ENCODE measurements at regions not wholly inside any gene's neighbourhood (a gene's known extent, or its start where the extent isn't known, plus 50 kb on each side); places are given as distances from the start of the nearest gene placed in this dataset.

DNA sequence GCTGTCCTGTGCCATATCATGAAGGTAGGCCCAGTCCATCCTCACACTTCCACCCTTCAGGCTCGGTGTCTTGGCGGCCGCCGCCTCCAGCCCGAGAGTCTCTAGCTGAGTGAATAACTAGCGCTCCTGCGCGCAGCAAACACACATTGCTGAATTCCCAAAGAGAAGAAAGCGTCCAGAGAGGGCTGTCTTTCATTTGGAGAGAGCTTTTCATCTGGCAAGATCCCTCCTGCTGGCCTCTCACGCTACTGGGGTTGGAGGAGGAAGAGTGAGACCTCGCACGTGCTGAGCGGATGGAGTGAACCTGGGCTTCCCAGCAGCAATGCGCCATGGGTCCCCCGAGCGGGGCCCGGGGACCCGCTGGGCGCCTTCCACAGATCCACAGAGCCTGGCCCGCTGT, 73.2 kb downstream of the NCR2 start:
- Histone ChIP-seq H3F3A (ENCODE audit: control insufficient read depth, insufficient read depth) (no peaks in the 10 kb centered on the region), H3K4me1 (ENCODE audit: control insufficient read depth, low read length) (no peaks in the 10 kb centered on the region), H4K20me1 (ENCODE audit: control insufficient read depth, insufficient read depth, low read depth, low read length) (no peaks in the 10 kb centered on the region), H3K9me2 (replicated peaks; ENCODE audit: control insufficient read depth, low read length) (no peaks in the 10 kb centered on the region), H3K27ac (ENCODE audit: low read depth, low read length) (no peak overlapping the region), H3K9me3 (ENCODE audit: control insufficient read depth, insufficient read depth, low read length) (no peaks in the 10 kb centered on the region), H3K36me3 (ENCODE audit: control insufficient read depth, low read length) (no peaks in the 10 kb centered on the region), H3K4me2 (ENCODE audit: low read length) (no peak overlapping the region), H3K79me2 (ENCODE audit: control insufficient read depth, low read length) (no peaks in the 10 kb centered on the region), H3K4me3 (ENCODE audit: low read length) (no peak overlapping the region), H3K27me3 (ENCODE audit: control insufficient read depth, low read length) (peaks cover 9% of the 10 kb centered on the region)
- TF ChIP-seq, protein P1, sequence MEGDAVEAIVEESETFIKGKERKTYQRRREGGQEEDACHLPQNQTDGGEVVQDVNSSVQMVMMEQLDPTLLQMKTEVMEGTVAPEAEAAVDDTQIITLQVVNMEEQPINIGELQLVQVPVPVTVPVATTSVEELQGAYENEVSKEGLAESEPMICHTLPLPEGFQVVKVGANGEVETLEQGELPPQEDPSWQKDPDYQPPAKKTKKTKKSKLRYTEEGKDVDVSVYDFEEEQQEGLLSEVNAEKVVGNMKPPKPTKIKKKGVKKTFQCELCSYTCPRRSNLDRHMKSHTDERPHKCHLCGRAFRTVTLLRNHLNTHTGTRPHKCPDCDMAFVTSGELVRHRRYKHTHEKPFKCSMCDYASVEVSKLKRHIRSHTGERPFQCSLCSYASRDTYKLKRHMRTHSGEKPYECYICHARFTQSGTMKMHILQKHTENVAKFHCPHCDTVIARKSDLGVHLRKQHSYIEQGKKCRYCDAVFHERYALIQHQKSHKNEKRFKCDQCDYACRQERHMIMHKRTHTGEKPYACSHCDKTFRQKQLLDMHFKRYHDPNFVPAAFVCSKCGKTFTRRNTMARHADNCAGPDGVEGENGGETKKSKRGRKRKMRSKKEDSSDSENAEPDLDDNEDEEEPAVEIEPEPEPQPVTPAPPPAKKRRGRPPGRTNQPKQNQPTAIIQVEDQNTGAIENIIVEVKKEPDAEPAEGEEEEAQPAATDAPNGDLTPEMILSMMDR (IDR thresholded peaks at IDR 0.05; ENCODE audit: low read depth, low read length, poor library complexity, severe bottlenecking) = no peak
- no peak for TF ChIP-seq EZH2phosphoT487 (IDR thresholded peaks at IDR 0.05; ENCODE audit: borderline replicate concordance, low read length)

DNA sequence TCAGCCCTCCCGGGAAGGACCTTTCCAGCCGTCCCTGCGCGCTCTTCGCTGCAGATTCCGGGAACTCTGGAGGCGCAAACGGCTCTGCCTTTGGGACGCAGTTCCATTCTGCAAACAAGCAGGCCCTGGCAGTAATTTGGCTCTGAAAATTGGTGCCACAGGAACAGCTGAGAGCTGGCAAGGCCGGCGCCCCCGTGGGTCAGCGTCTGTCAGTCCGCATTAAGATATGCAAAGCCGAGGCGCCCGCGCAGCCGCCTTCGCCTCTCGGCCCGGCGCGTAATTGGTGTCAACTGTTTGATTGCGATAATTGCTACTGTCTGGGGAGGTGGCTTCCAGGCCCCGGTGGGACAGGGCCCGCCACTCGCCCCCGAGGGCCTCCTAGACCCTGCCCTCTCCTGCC, 73.6 kb downstream of the NCR2 start:
- no peaks in the 10 kb centered on the region for H3K9me3 ChIP-seq (ENCODE audit: control insufficient read depth, insufficient read depth, low read length)
- H3K4me3 ChIP-seq (ENCODE audit: low read length) = no peak overlapping the region
- TF ChIP-seq, protein P1 (IDR thresholded peaks at IDR 0.05; ENCODE audit: low read depth, low read length, poor library complexity, severe bottlenecking) = no peak
- no peak for TF ChIP-seq EZH2phosphoT487 (IDR thresholded peaks at IDR 0.05; ENCODE audit: borderline replicate concordance, low read length)
- no peaks in the 10 kb centered on the region for H3K79me2 ChIP-seq (ENCODE audit: control insufficient read depth, low read length)
- no peak overlapping the region for H3K27ac ChIP-seq (ENCODE audit: low read depth, low read length)
- H3K4me2 ChIP-seq (ENCODE audit: low read length) = no peak overlapping the region
- peaks cover 12% of the 10 kb centered on the region for H3K27me3 ChIP-seq (ENCODE audit: control insufficient read depth, low read length)
- H3F3A ChIP-seq (ENCODE audit: control insufficient read depth, insufficient read depth) = no peaks in the 10 kb centered on the region
- no peaks in the 10 kb centered on the region for H3K9me2 ChIP-seq (replicated peaks; ENCODE audit: control insufficient read depth, low read length)
- H4K20me1 ChIP-seq (ENCODE audit: control insufficient read depth, insufficient read depth, low read depth, low read length) = no peaks in the 10 kb centered on the region
- no peaks in the 10 kb centered on the region for H3K4me1 ChIP-seq (ENCODE audit: control insufficient read depth, low read length)
- no peaks in the 10 kb centered on the region for H3K36me3 ChIP-seq (ENCODE audit: control insufficient read depth, low read length)

DNA sequence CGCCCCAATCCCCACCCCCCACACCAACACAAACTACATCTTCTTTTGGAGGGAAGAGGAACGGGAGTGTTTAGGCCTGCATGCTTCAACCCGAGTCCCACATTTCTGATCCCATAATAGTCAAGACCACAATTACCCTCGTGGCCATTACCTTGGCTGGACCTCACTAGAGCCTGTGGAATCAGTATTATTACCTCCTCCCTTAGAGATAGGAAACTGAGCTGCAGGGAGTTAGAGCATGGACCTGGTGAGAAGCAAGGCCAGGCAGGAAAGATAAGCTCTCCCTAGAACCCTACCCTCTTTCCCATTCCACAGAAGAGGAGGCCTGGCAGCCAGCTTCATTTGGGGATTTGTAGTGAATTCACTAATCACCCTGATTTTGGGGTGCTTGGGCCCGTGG, 74.1 kb downstream of the NCR2 start:
- no peak overlapping the region for H3K4me3 ChIP-seq (ENCODE audit: low read length)

More for the DNA sequence above, 74.1 kb downstream of the NCR2 start:
- Histone ChIP-seq H4K20me1 (ENCODE audit: control insufficient read depth, insufficient read depth, low read depth, low read length) (no peaks in the 10 kb centered on the region), H3K9me3 (ENCODE audit: control insufficient read depth, insufficient read depth, low read length) (no peaks in the 10 kb centered on the region), H3F3A (ENCODE audit: control insufficient read depth, insufficient read depth) (no peaks in the 10 kb centered on the region), H3K79me2 (ENCODE audit: control insufficient read depth, low read length) (no peaks in the 10 kb centered on the region), H3K27me3 (ENCODE audit: control insufficient read depth, low read length) (peaks cover 17% of the 10 kb centered on the region), H3K4me2 (ENCODE audit: low read length) (no peak overlapping the region), H3K9me2 (replicated peaks; ENCODE audit: control insufficient read depth, low read length) (no peaks in the 10 kb centered on the region), H3K27ac (ENCODE audit: low read depth, low read length) (no peak overlapping the region), H3K36me3 (ENCODE audit: control insufficient read depth, low read length) (no peaks in the 10 kb centered on the region), H3K4me1 (ENCODE audit: control insufficient read depth, low read length) (no peaks in the 10 kb centered on the region)
- TF ChIP-seq EZH2phosphoT487 (IDR thresholded peaks at IDR 0.05; ENCODE audit: borderline replicate concordance, low read length) = no peak
- TF ChIP-seq, protein P1 (IDR thresholded peaks at IDR 0.05; ENCODE audit: low read depth, low read length, poor library complexity, severe bottlenecking) = no peak

All from DOHH2 (cell line).